Effector memory CD4-positive, alpha-beta T cell (primary cell): ENCODE measurements at regions not wholly inside any gene's neighbourhood (a gene's known extent, or its start where the extent isn't known, plus 50 kb on each side); places are given as distances from the start of the nearest gene placed in this dataset.
"Not testable (repeated sequence)": the region's sequence is repeated elsewhere in the genome, so short reads cannot be mapped to it uniquely, and the experiment has no call there.

Experiments used
- DNase-seq, 3 donors: peaks; one replicate each; pipeline ENCODE4 v3.0.0-alpha.2; 2020
- H3K27ac ChIP-seq: 2 replicates; pipeline ENCODE4 v1.7.0; 2013; ENCODE audit warnings: mild to moderate bottlenecking, low read length, moderate library complexity; ENCODE audit not compliant: insufficient read depth, poor library complexity, severe bottlenecking
- H3K27me3 ChIP-seq: replicated peaks from 2 replicates; pipeline ENCODE4 v1.7.0; 2013; ENCODE audit warnings: mild to moderate bottlenecking, low read length; ENCODE audit not compliant: insufficient read depth, control insufficient read depth, poor library complexity, severe bottlenecking
- H3K36me3 ChIP-seq: 2 replicates; pipeline ENCODE4 v1.7.0; 2013; ENCODE audit warnings: mild to moderate bottlenecking, low read length, moderate library complexity; ENCODE audit not compliant: control insufficient read depth, insufficient read depth
- H3K4me1 ChIP-seq: 2 replicates; pipeline ENCODE4 v1.7.0; 2013; ENCODE audit warnings: low read length, mild to moderate bottlenecking; ENCODE audit not compliant: control insufficient read depth, insufficient read depth, poor library complexity, severe bottlenecking
- H3K4me3 ChIP-seq: 2 replicates; pipeline ENCODE4 v1.7.0; 2013; ENCODE audit warnings: low read length, low read depth, mild to moderate bottlenecking; ENCODE audit not compliant: insufficient read depth, poor library complexity, severe bottlenecking
- H3K9me3 ChIP-seq: 2 replicates; pipeline ENCODE4 v1.7.0; 2013; ENCODE audit warnings: mild to moderate bottlenecking, low read length, moderate library complexity; ENCODE audit not compliant: control insufficient read depth

GRCh38 chr15:92751528-92751927 is 96.0 kb upstream of the FAM174B start:
- DNase-seq: no peak
- Histone ChIP-seq H3K27ac (no peak overlapping the region), H3K4me1 (no peaks in the 10 kb centered on the region), H3K4me3 (no peak overlapping the region), H3K27me3 (no peaks in the 10 kb centered on the region), H3K9me3 (no peaks in the 10 kb centered on the region), H3K36me3 (no peaks in the 10 kb centered on the region)

DNA sequence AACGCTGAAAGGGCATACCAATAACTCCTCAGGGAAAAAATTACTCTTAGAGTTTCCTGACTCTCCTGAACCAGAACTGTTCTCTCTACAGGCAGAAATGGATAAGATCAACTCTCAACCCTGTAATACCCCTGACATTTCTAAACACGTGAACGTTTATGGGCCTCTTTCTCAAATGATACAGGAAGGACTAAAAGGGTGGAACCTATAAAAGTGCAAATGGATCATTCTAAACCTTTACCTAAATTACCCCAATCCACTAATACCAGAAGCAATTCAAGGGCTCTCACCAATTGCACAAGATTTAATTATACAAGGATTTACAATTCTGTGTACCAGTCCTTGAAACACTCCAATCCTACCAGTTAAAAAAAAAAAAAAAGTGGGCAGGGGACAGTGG is 98.0 kb upstream of the FAM174B start:
- no peak for DNase-seq
- no peak overlapping the region for H3K27ac ChIP-seq
- H3K27me3 ChIP-seq: no peaks in the 10 kb centered on the region
- no peak overlapping the region for H3K4me3 ChIP-seq
- H3K36me3 ChIP-seq: no peaks in the 10 kb centered on the region
- no peaks in the 10 kb centered on the region for H3K9me3 ChIP-seq
- no peaks in the 10 kb centered on the region for H3K4me1 ChIP-seq

DNA sequence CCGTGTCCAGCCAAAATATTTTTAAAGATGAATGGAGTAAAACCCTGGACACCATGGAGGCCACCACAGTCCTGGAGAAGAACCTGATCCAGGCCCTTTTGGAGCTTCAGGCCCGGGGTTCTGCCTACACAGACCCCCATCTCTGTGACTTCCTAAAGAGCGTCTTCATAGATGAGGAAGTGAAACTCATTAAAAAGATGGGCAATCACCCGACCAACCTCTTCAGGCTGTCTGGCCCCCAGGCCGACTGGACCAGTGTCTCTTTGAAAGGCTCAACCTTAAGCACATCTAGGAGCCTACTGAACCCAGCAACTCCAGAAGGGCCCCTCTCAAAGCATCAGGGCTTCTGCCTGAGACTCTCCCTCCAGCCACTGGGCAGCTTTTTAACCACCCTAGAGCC is 107.9 kb upstream of the FAM174B start:
- Histone ChIP-seq H3K9me3 (no peaks in the 10 kb centered on the region), H3K36me3 (no peaks in the 10 kb centered on the region), H3K4me1 (no peaks in the 10 kb centered on the region), H3K4me3 (no peak overlapping the region), H3K27me3 (no peaks in the 10 kb centered on the region), H3K27ac (no peak overlapping the region)
- no peak for DNase-seq

GRCh38 chr15:92768131-92768530 is 112.6 kb upstream of the FAM174B start:
- H3K36me3 ChIP-seq, DNase-seq, H3K27me3 ChIP-seq, H3K4me1 ChIP-seq, H3K9me3 ChIP-seq, H3K4me3 ChIP-seq, H3K27ac ChIP-seq: not testable (repeated sequence)

- no peak for DNase-seq
- H3K27me3 ChIP-seq: no peaks in the 10 kb centered on the region
- H3K36me3 ChIP-seq: no peaks in the 10 kb centered on the region
- no peaks in the 10 kb centered on the region for H3K4me1 ChIP-seq
- no peak overlapping the region for H3K27ac ChIP-seq
- H3K9me3 ChIP-seq: no peaks in the 10 kb centered on the region
- no peak overlapping the region for H3K4me3 ChIP-seq
Measured at GRCh38 chr15:92770641-92771040, 115.1 kb upstream of the FAM174B start.

GRCh38 chr15:92772061-92772460 is 116.5 kb upstream of the FAM174B start:
- no peak for DNase-seq
- no peak overlapping the region for H3K27ac ChIP-seq
- no peaks in the 10 kb centered on the region for H3K27me3 ChIP-seq
- H3K4me1 ChIP-seq: no peaks in the 10 kb centered on the region
- H3K9me3 ChIP-seq: no peaks in the 10 kb centered on the region
- H3K36me3 ChIP-seq: no peaks in the 10 kb centered on the region
- H3K4me3 ChIP-seq: no peak overlapping the region

- H3K9me3 ChIP-seq: no peaks in the 10 kb centered on the region
- H3K27ac ChIP-seq: no peak overlapping the region
- H3K36me3 ChIP-seq: no peaks in the 10 kb centered on the region
- H3K4me1 ChIP-seq: no peaks in the 10 kb centered on the region
- no peak for DNase-seq
- no peak overlapping the region for H3K4me3 ChIP-seq
- no peaks in the 10 kb centered on the region for H3K27me3 ChIP-seq
Measured at GRCh38 chr15:92772626-92773244, 117.2 kb upstream of the FAM174B start.

- Histone ChIP-seq H3K9me3 (no peaks in the 10 kb centered on the region), H3K4me1 (no peaks in the 10 kb centered on the region), H3K4me3 (no peak overlapping the region), H3K27ac (no peak overlapping the region), H3K36me3 (no peaks in the 10 kb centered on the region), H3K27me3 (no peaks in the 10 kb centered on the region)
- no peak for DNase-seq
Measured at GRCh38 chr15:92773340-92773739, 117.8 kb upstream of the FAM174B start.

- H3K4me3 ChIP-seq: no peak overlapping the region
- DNase-seq: no peak
- no peaks in the 10 kb centered on the region for H3K9me3 ChIP-seq
- H3K4me1 ChIP-seq: no peaks in the 10 kb centered on the region
- no peaks in the 10 kb centered on the region for H3K36me3 ChIP-seq
- no peak overlapping the region for H3K27ac ChIP-seq
- no peaks in the 10 kb centered on the region for H3K27me3 ChIP-seq
Measured at GRCh38 chr15:92779874-92780273, 120.2 kb upstream of the CHD2 start.

- no peaks in the 10 kb centered on the region for H3K9me3 ChIP-seq
- no peaks in the 10 kb centered on the region for H3K36me3 ChIP-seq
- no peak overlapping the region for H3K27ac ChIP-seq
- DNase-seq: no peak
- H3K27me3 ChIP-seq: no peaks in the 10 kb centered on the region
- no peaks in the 10 kb centered on the region for H3K4me1 ChIP-seq
- no peak overlapping the region for H3K4me3 ChIP-seq
Measured at GRCh38 chr15:92780843-92781242, 119.3 kb upstream of the CHD2 start.
